HEK293 (cell line): ENCODE measurements at regions not wholly inside any gene's neighbourhood (a gene's known extent, or its start where the extent isn't known, plus 50 kb on each side); places are given as distances from the start of the nearest gene placed in this dataset.

Experiments
- CTCF ChIA-PET: fragments of 350-600 bp; formaldehyde crosslinking; extraction: SDS; loops from one replicate; lab custom pipeline; 2021; ENCODE audit warnings: antibody characterized with exemption; lab: Yijun Ruan, JAX
- POLR2A ChIA-PET: fragments of 300-600 bp; formaldehyde crosslinking; extraction: SDS; loops from one replicate; lab custom pipeline; 2020; ENCODE audit warnings: antibody characterized with exemption, inconsistent platforms; lab: Yijun Ruan, JAX
- H3K27ac ChIP-seq: fragments of 200-500 bp; sonication (Bioruptor generic); 2 replicates; pipeline ENCODE4 v1.5.1; 2014; ENCODE audit warnings: low read depth, low read length, control low read depth, inconsistent platforms; ENCODE audit errors: extremely low read depth
- H3K36me3 ChIP-seq, 2 experiments: fragments of 200-500 bp in 1 of 2; sonication (Bioruptor generic) in 1 of 2; 1 replicate in 1 of 2; 2 replicates in 1 of 2; pipeline ENCODE4 v1.5.1; 2014 to 2017; ENCODE audit warnings: inconsistent platforms in 2 of 2, low read length in 2 of 2; ENCODE audit not compliant: control insufficient read depth in 2 of 2, insufficient read depth in 1 of 2
- H3K4me1 ChIP-seq: fragments of 200-500 bp; sonication (Bioruptor generic); 2 replicates; pipeline ENCODE4 v1.5.1; 2014; ENCODE audit warnings: mild to moderate bottlenecking, low read length, inconsistent platforms; ENCODE audit not compliant: control insufficient read depth, insufficient read depth
- H3K4me3 ChIP-seq: 2 replicates; pipeline ENCODE4 v1.5.1; 2011; ENCODE audit warnings: low read depth, mild to moderate bottlenecking, control low read depth, low read length, moderate library complexity
- H3K9me3 ChIP-seq: fragments of 200-500 bp; sonication (Bioruptor generic); 2 replicates; pipeline ENCODE4 v1.5.1; 2014; ENCODE audit warnings: low read depth, low read length, inconsistent platforms; ENCODE audit not compliant: control insufficient read depth, insufficient read depth
- HOXC10 ChIP-seq: sonication (generic); formaldehyde crosslinking; IDR thresholded peaks from 2 replicates; pipeline ENCODE4 v1.8.1; 2023; ENCODE audit warnings: mild to moderate bottlenecking, missing genetic modification reagents
- IKZF3 ChIP-seq: fragments of 450-650 bp; IDR thresholded peaks from 2 replicates; pipeline ENCODE4 v1.5.0; 2018; ENCODE audit warnings: missing biosample characterization, mild to moderate bottlenecking, missing genetic modification characterization, moderate library complexity
- MYNN ChIP-seq: fragments of 450-650 bp; formaldehyde crosslinking; IDR thresholded peaks from 2 replicates; pipeline ENCODE4 v1.5.1; 2016; ENCODE audit warnings: missing biosample characterization, missing genetic modification characterization, borderline replicate concordance
- PBX3 ChIP-seq: sonication (generic); formaldehyde crosslinking; IDR thresholded peaks from 2 replicates; pipeline ENCODE4 v1.8.1; 2022; ENCODE audit warnings: mild to moderate bottlenecking, moderate library complexity, missing genetic modification reagents
- PRDM6 ChIP-seq: fragments of 450-650 bp; formaldehyde crosslinking; IDR thresholded peaks from 2 replicates; pipeline ENCODE4 v1.5.1; 2017; ENCODE audit warnings: missing biosample characterization, missing genetic modification characterization
- REST ChIP-seq: fragments of 450-650 bp; formaldehyde crosslinking; IDR thresholded peaks from 2 replicates; pipeline ENCODE4 v1.5.1; 2016; ENCODE audit warnings: missing biosample characterization, missing genetic modification characterization
- SALL2 ChIP-seq: fragments of 450-650 bp; formaldehyde crosslinking; IDR thresholded peaks from 2 replicates; pipeline ENCODE4 v1.5.0; 2017; ENCODE audit warnings: missing biosample characterization, mild to moderate bottlenecking, missing genetic modification characterization, borderline replicate concordance
- SP3 ChIP-seq: fragments of 450-650 bp; formaldehyde crosslinking; IDR thresholded peaks from 2 replicates; pipeline ENCODE4 v1.5.1; 2016; ENCODE audit warnings: missing biosample characterization, missing genetic modification characterization
- TRIM28 ChIP-seq: IDR thresholded peaks from 2 replicates; pipeline ENCODE4 v1.6.1; 2011; ENCODE audit warnings: low read length, control low read depth, borderline replicate concordance
- YY1 ChIP-seq: fragments of 450-650 bp; formaldehyde crosslinking; IDR thresholded peaks from 2 replicates; pipeline ENCODE4 v1.5.1; 2018; ENCODE audit warnings: missing biosample characterization, missing genetic modification characterization
- ZBTB21 ChIP-seq: fragments of 450-650 bp; formaldehyde crosslinking; IDR thresholded peaks from 2 replicates; pipeline ENCODE4 v1.5.1; 2017; ENCODE audit warnings: missing biosample characterization, missing genetic modification characterization
- ZFHX2 ChIP-seq: fragments of 450-650 bp; formaldehyde crosslinking; conservative IDR thresholded peaks from 2 replicates; pipeline ENCODE4 v1.5.1; 2016; ENCODE audit warnings: missing biosample characterization, missing genetic modification characterization
- ZFP69B ChIP-seq: fragments of 450-650 bp; formaldehyde crosslinking; IDR thresholded peaks from 2 replicates; pipeline ENCODE4 v1.5.1; 2016; ENCODE audit warnings: missing biosample characterization, missing genetic modification characterization
- ZNF140 ChIP-seq: fragments of 450-650 bp; formaldehyde crosslinking; IDR thresholded peaks from 2 replicates; pipeline ENCODE4 v1.5.1; 2016; ENCODE audit warnings: missing biosample characterization, missing genetic modification characterization
- ZNF16 ChIP-seq: fragments of 450-650 bp; formaldehyde crosslinking; IDR thresholded peaks from 2 replicates; pipeline ENCODE4 v1.5.1; 2016; ENCODE audit warnings: low read depth, missing biosample characterization, missing genetic modification characterization
- ZNF354C ChIP-seq: fragments of 450-650 bp; formaldehyde crosslinking; IDR thresholded peaks from 2 replicates; pipeline ENCODE4 v1.5.1; 2016; ENCODE audit warnings: missing biosample characterization, missing genetic modification characterization, low read depth, borderline replicate concordance
- ZNF391 ChIP-seq: fragments of 450-650 bp; formaldehyde crosslinking; IDR thresholded peaks from 2 replicates; pipeline ENCODE4 v1.5.1; 2016; ENCODE audit warnings: low read depth, missing biosample characterization, missing genetic modification characterization, borderline replicate concordance
- ZNF48 ChIP-seq: fragments of 450-650 bp; formaldehyde crosslinking; IDR thresholded peaks from 2 replicates; pipeline ENCODE4 v1.5.1; 2016; ENCODE audit warnings: missing biosample characterization, missing genetic modification characterization
- ZNF560 ChIP-seq: fragments of 450-650 bp; formaldehyde crosslinking; IDR thresholded peaks from 2 replicates; pipeline ENCODE4 v1.5.1; 2017; ENCODE audit warnings: missing biosample characterization, missing genetic modification characterization, borderline replicate concordance
- ZNF585B ChIP-seq: fragments of 450-650 bp; formaldehyde crosslinking; IDR thresholded peaks from 2 replicates; pipeline ENCODE4 v1.5.1; 2016; ENCODE audit warnings: missing biosample characterization, missing genetic modification characterization
- ZNF660 ChIP-seq: fragments of 450-650 bp; IDR thresholded peaks from 2 replicates; pipeline ENCODE4 v1.5.1; 2018; ENCODE audit warnings: missing biosample characterization, mild to moderate bottlenecking, missing genetic modification characterization
- ZNF704 ChIP-seq: fragments of 450-650 bp; formaldehyde crosslinking; IDR thresholded peaks from 2 replicates; pipeline ENCODE4 v1.5.1; 2016; ENCODE audit warnings: missing biosample characterization, missing genetic modification characterization
- ZNF707 ChIP-seq: fragments of 450-650 bp; formaldehyde crosslinking; IDR thresholded peaks from 2 replicates; pipeline ENCODE4 v1.5.1; 2016; ENCODE audit warnings: missing biosample characterization, missing genetic modification characterization
- ZNF768 ChIP-seq: fragments of 450-650 bp; formaldehyde crosslinking; IDR thresholded peaks from 2 replicates; pipeline ENCODE4 v1.5.1; 2018; ENCODE audit warnings: missing biosample characterization, mild to moderate bottlenecking, missing genetic modification characterization
- ZNF777 ChIP-seq: fragments of 450-650 bp; formaldehyde crosslinking; IDR thresholded peaks from 2 replicates; pipeline ENCODE4 v1.5.1; 2017; ENCODE audit warnings: missing biosample characterization, missing genetic modification characterization, borderline replicate concordance
- ZNF843 ChIP-seq: fragments of 450-650 bp; formaldehyde crosslinking; IDR thresholded peaks from 2 replicates; pipeline ENCODE4 v1.5.1; 2016; ENCODE audit warnings: missing biosample characterization, missing genetic modification characterization

- POLR2A ChIA-PET: no interaction called here
- TF ChIP-seq ZBTB21 (tag by site-specific recombination): no peak
- no peak for TF ChIP-seq ZNF560
- no peak for TF ChIP-seq PRDM6
- TF ChIP-seq ZNF585B (tag by site-specific recombination): no peak
- TF ChIP-seq SP3: no peak
- no peak for TF ChIP-seq ZNF707 (tag by site-specific recombination)
- no peak for TF ChIP-seq ZNF777
- TF ChIP-seq ZNF391 (tag by site-specific recombination): no peak
- no peak for TF ChIP-seq ZNF48 (tag by site-specific recombination)
- no peaks in the 10 kb centered on the region; the same call in 1 of the 2 replicates for H3K4me1 ChIP-seq
- no peaks in the 10 kb centered on the region for H3K36me3 ChIP-seq
- H3K4me3 ChIP-seq: peak overlapping the region; percentile 21
- H3K9me3 ChIP-seq: no peaks in the 10 kb centered on the region
- CTCF ChIA-PET: interaction anchor here (0.6 to 1.1 kb wide), 2 partner anchors 16 to 95 kb away, joined by 3 read pairs; no protein-coding TSS in a partner anchor
- H3K27ac ChIP-seq: no peak overlapping the region
These were observed 76.9 kb downstream of the INSIG1 start for GRCh38 chr7:155374276-155375252.

- H3K4me3 ChIP-seq: no peak overlapping the region
- no peaks in the 10 kb centered on the region; the same call in 1 of the 2 replicates for H3K4me1 ChIP-seq
- CTCF ChIA-PET: interaction anchor here (0.6 to 1.1 kb wide), 3 partner anchors 15 to 158 kb away, joined by 3 read pairs; no protein-coding TSS in a partner anchor
- TF ChIP-seq MYNN (tag by site-specific recombination): no peak
- TF ChIP-seq ZFP69B (tag by site-specific recombination): no peak
- TF ChIP-seq YY1 (tag by site-specific recombination): no peak
- no peak for TF ChIP-seq SP3
- TF ChIP-seq ZNF768 (tag by site-specific recombination): no peak
- TF ChIP-seq PBX3: no peak
- no peak for TF ChIP-seq ZNF16 (tag by site-specific recombination)
- TF ChIP-seq HOXC10 (CRISPR knock-in tag): no peak
- no peak for TF ChIP-seq TRIM28
- no peak for TF ChIP-seq ZNF660
- TF ChIP-seq IKZF3 (tag by site-specific recombination): no peak
- TF ChIP-seq ZNF843 (tag by site-specific recombination): no peak
- TF ChIP-seq ZNF354C: no peak
- no peak for TF ChIP-seq ZFHX2 (tag by site-specific recombination)
- TF ChIP-seq SALL2 (tag by site-specific recombination): no peak
- no peak for TF ChIP-seq ZNF140
- no peak for TF ChIP-seq REST (tag by site-specific recombination)
- TF ChIP-seq ZNF704 (tag by site-specific recombination): no peak
These were observed 77.9 kb downstream of the INSIG1 start for GRCh38 chr7:155375337-155376277.

More at GRCh38 chr7:155375337-155376277, 77.9 kb downstream of the INSIG1 start:
- POLR2A ChIA-PET: no interaction called here
- Histone ChIP-seq H3K27ac (no peak overlapping the region), H3K36me3 (no peaks in the 10 kb centered on the region), H3K9me3 (no peaks in the 10 kb centered on the region)
